ENCODE measurements at regions not wholly inside any gene's neighbourhood (a gene's known extent, or its start where the extent isn't known, plus 50 kb on each side); places are given as distances from the start of the nearest gene placed in this dataset.
A peak's percentile ranks its signal among the peaks of the same experiment; 100 is the strongest.

GRCh38 chr12:66048835-66049537, 81.6 kb downstream of the LLPH start (continued):
- TF ChIP-seq ZNF281 (CRISPR knock-in tag; IDR thresholded peaks at IDR 0.05; ENCODE audit: borderline replicate concordance): no peak; the same call in 1 of the 2 replicates
- no peak for TF ChIP-seq ZNF552 (CRISPR knock-in tag; IDR thresholded peaks at IDR 0.05; ENCODE audit: borderline replicate concordance)
- TF ChIP-seq ZNF460 (CRISPR knock-in tag; IDR thresholded peaks at IDR 0.05; ENCODE audit: borderline replicate concordance): no peak; the same call in 1 of the 2 replicates
- no peak for TF ChIP-seq ZNF598 (CRISPR knock-in tag; IDR thresholded peaks at IDR 0.05; ENCODE audit: borderline replicate concordance)
- no peak for TF ChIP-seq ZNF513 (CRISPR knock-in tag; conservative IDR thresholded peaks at IDR 0.05)
- peak; percentile 74 for TF ChIP-seq SKI (IDR thresholded peaks at IDR 0.05; ENCODE audit: partially characterized antibody)
- TF ChIP-seq HCFC1 (IDR thresholded peaks at IDR 0.05; ENCODE audit: low read depth, low read length): no peak
- TF ChIP-seq BCL6 (CRISPR knock-in tag; IDR thresholded peaks at IDR 0.05): peak; percentile 91
- TF ChIP-seq ZNF44 (CRISPR knock-in tag; IDR thresholded peaks at IDR 0.05): no peak
- no peak for TF ChIP-seq GLMP (CRISPR knock-in tag; IDR thresholded peaks at IDR 0.05; ENCODE audit: borderline replicate concordance)
- no peak for TF ChIP-seq MATR3 (CRISPR knock-in tag; IDR thresholded peaks at IDR 0.05)
- peak; percentile 96 for TF ChIP-seq MED1 (CRISPR knock-in tag; IDR thresholded peaks at IDR 0.05)
- no peak for TF ChIP-seq ZNF577 (CRISPR knock-in tag; IDR thresholded peaks at IDR 0.05; ENCODE audit: borderline replicate concordance, low read depth)
- no peak for TF ChIP-seq SRSF4 (IDR thresholded peaks at IDR 0.05; ENCODE audit: low read depth, low read length, poor library complexity, severe bottlenecking)
- no peak for TF ChIP-seq ZNF780A (CRISPR knock-in tag; IDR thresholded peaks at IDR 0.05)
- TF ChIP-seq MIXL1 (CRISPR knock-in tag; IDR thresholded peaks at IDR 0.05): peak; percentile 95
- TF ChIP-seq NBN (conservative IDR thresholded peaks at IDR 0.05): no peak
- TF ChIP-seq ZBTB34 (CRISPR knock-in tag; IDR thresholded peaks at IDR 0.05): 0 out of 2 replicates have a peak, but pooled peaks have one; percentile 57
- no peak for TF ChIP-seq NFIB (CRISPR knock-in tag; IDR thresholded peaks at IDR 0.05; ENCODE audit: borderline replicate concordance)
- TF ChIP-seq ZNF746 (CRISPR knock-in tag; IDR thresholded peaks at IDR 0.05): no peak
- TF ChIP-seq PPARG (CRISPR knock-in tag; conservative IDR thresholded peaks at IDR 0.05): peak; percentile 87
- TF ChIP-seq TEAD3 (CRISPR knock-in tag; optimal IDR thresholded peaks at IDR 0.05; ENCODE audit: borderline replicate concordance): peak; percentile 99
- no peak; the same call in 1 of the 2 replicates for TF ChIP-seq DNMT3B (CRISPR knock-in tag; conservative IDR thresholded peaks at IDR 0.05)
- TF ChIP-seq SOX6 (IDR thresholded peaks at IDR 0.05): no peak
- TF ChIP-seq SOX6 (CRISPR knock-in tag; IDR thresholded peaks at IDR 0.05): peak; percentile 98
- peak; percentile 97 for TF ChIP-seq SOX5 (CRISPR knock-in tag; IDR thresholded peaks at IDR 0.05; ENCODE audit: borderline replicate concordance)

Measured in HepG2 (cell line).